T-cell (primary cell): ENCODE measurements at regions not wholly inside any gene's neighbourhood (a gene's known extent, or its start where the extent isn't known, plus 50 kb on each side); places are given as distances from the start of the nearest gene placed in this dataset.
"Not testable (repeated sequence)": the region's sequence is repeated elsewhere in the genome, so short reads cannot be mapped to it uniquely, and the experiment has no call there.

Experiments
- ATAC-seq, 4 experiments: fragments of 200-7000 bp in 3 of 4; fragments of 150-1000 bp in 1 of 4; cut with Tn5 transposase; replicated peaks in 1 of 4; 1 replicate in 3 of 4; 2 replicates in 1 of 4; pipeline ENCODE4 v1.10.0; 2021; ENCODE audit warnings: moderate library complexity in 3 of 4, mild to moderate bottlenecking in 2 of 4, moderate number of reproducible peaks in 1 of 4
- CTCF ChIA-PET, 2 donors: fragments of 300-600 bp; sonication (Branson Sonifier 250); formaldehyde crosslinking; loops; one replicate each; lab custom pipeline; 2022; ENCODE audit warnings: antibody characterized with exemption in 2 of 2; lab: Charles Lee
- POLR2A ChIA-PET, 2 donors: fragments of 300-600 bp; sonication (Branson Sonifier 250); formaldehyde crosslinking; loops; one replicate each; lab custom pipeline; 2022; ENCODE audit warnings: antibody characterized with exemption in 2 of 2; lab: Charles Lee
- DNase-seq, 35 experiments: peaks; one replicate each; pipeline versions ENCODE4 v3.0.0 to v3.0.0-alpha.2; 2013 to 2023
- H3K27ac ChIP-seq: one replicate; pipeline ENCODE4 v1.5.1; 2013; ENCODE audit warnings: low read length
- H3K27me3 ChIP-seq, 2 experiments: replicated peaks in 1 of 2; 1 replicate in 1 of 2; 2 replicates in 1 of 2; pipeline versions ENCODE4 v1.6.1 to v1.7.0; 2013; ENCODE audit warnings: low read length in 1 of 2, mixed read lengths in 1 of 2; ENCODE audit not compliant: control insufficient read depth in 2 of 2, insufficient read depth in 2 of 2; ENCODE audit errors: extremely low read depth in 1 of 2
- H3K36me3 ChIP-seq, 2 donors: 1 replicate in 1 of 2; 2 replicates in 1 of 2; pipeline versions ENCODE4 v1.6.1 to v1.7.0; 2013; ENCODE audit warnings: low read length in 1 of 2; ENCODE audit not compliant: control insufficient read depth in 2 of 2, insufficient read depth in 1 of 2; ENCODE audit errors: extremely low read depth in 1 of 2
- H3K4me1 ChIP-seq, 2 experiments: 1 replicate in 1 of 2; 2 replicates in 1 of 2; pipeline versions ENCODE4 v1.6.1 to v1.7.0; 2013; ENCODE audit warnings: low read length in 2 of 2, mixed read lengths in 1 of 2; ENCODE audit not compliant: insufficient read depth in 2 of 2, control insufficient read depth in 1 of 2; ENCODE audit errors: extremely low read depth in 1 of 2
- H3K4me3 ChIP-seq, 2 donors: 1 replicate in 1 of 2; 2 replicates in 1 of 2; pipeline versions ENCODE4 v1.5.1 to v1.7.0; 2013; ENCODE audit warnings: mild to moderate bottlenecking in 2 of 2, low read length in 1 of 2, moderate library complexity in 1 of 2; ENCODE audit not compliant: control insufficient read depth in 1 of 2; ENCODE audit errors: extremely low read depth in 1 of 2
- H3K9me3 ChIP-seq: 2 replicates; pipeline ENCODE4 v1.7.0; 2013
- H3K27ac Mint-ChIP-seq, 2 donors: one replicate each; pipeline ENCODE4 v1.8.0; 2020 to 2021; ENCODE audit warnings: mild to moderate bottlenecking in 2 of 2, mixed read lengths in 2 of 2
- H3K27me3 Mint-ChIP-seq, 2 donors: one replicate each; pipeline ENCODE4 v1.8.0; 2021 to 2022; ENCODE audit warnings: mixed read lengths in 2 of 2
- H3K36me3 Mint-ChIP-seq: one replicate; pipeline ENCODE4 v1.8.0; 2021; ENCODE audit warnings: mixed read lengths
- H3K4me1 Mint-ChIP-seq, 3 donors: one replicate each; pipeline ENCODE4 v1.8.0; 2020 to 2022; ENCODE audit warnings: mixed read lengths in 3 of 3, mild to moderate bottlenecking in 1 of 3
- H3K4me3 Mint-ChIP-seq, 3 donors: one replicate each; pipeline ENCODE4 v1.8.0; 2020 to 2022; ENCODE audit warnings: mild to moderate bottlenecking in 3 of 3, mixed read lengths in 3 of 3, moderate library complexity in 3 of 3
- H3K9me3 Mint-ChIP-seq, 3 donors: one replicate each; pipeline ENCODE4 v1.8.0; 2020 to 2022; ENCODE audit warnings: mixed read lengths in 3 of 3
- WGBS: methylation state at CpG from one replicate; pipeline ENCODE4 v1.1.5; 2013; ENCODE audit warnings: missing lambda C conversion rate; ENCODE audit not compliant: insufficient coverage; 5-methylcytosine and 5-hydroxymethylcytosine counted together

- H3K27ac ChIP-seq, ATAC-seq, CTCF ChIA-PET, H3K9me3 ChIP-seq, H3K4me3 ChIP-seq, H3K4me1 Mint-ChIP-seq, DNase-seq, H3K9me3 Mint-ChIP-seq, H3K27me3 Mint-ChIP-seq, H3K27ac Mint-ChIP-seq, H3K27me3 ChIP-seq, POLR2A ChIA-PET, H3K4me1 ChIP-seq, H3K4me3 Mint-ChIP-seq, H3K36me3 Mint-ChIP-seq, H3K36me3 ChIP-seq: not testable (repeated sequence)
- WGBS: no CpG with 5 or more reads among the region's 8 CpGs
These were observed 165.3 kb downstream of the OR4F15 start for GRCh38 chr15:101977281-101977680.

GRCh38 chr15:101980206-101980910, 168.4 kb downstream of the OR4F15 start:
- H3K4me1 Mint-ChIP-seq, H3K4me1 ChIP-seq, POLR2A ChIA-PET, H3K4me3 Mint-ChIP-seq, H3K27me3 Mint-ChIP-seq, H3K9me3 ChIP-seq, H3K27ac ChIP-seq, H3K27ac Mint-ChIP-seq, H3K9me3 Mint-ChIP-seq, H3K36me3 ChIP-seq, H3K4me3 ChIP-seq, H3K36me3 Mint-ChIP-seq, H3K27me3 ChIP-seq, CTCF ChIA-PET: not testable (repeated sequence)
- peak in 3 of 4 experiments; percentile 47 to 62 (median 50) for ATAC-seq
- whole genome bisulfite sequencing: 87% methylated on average over 42 of the region's 53 CpGs
- peak in 4 of 35 experiments; percentile 0 to 37 (median 14) for DNase-seq
